GM12872 (cell line): ENCODE measurements at regions not wholly inside any gene's neighbourhood (a gene's known extent, or its start where the extent isn't known, plus 50 kb on each side); places are given as distances from the start of the nearest gene placed in this dataset.

ENCODE experiments used
- CTCF ChIP-seq: IDR thresholded peaks from 3 replicates; pipeline ENCODE4 v1.5.1; 2011; ENCODE audit warnings: low read depth, mild to moderate bottlenecking, low read length, moderate library complexity; ENCODE audit not compliant: insufficient read depth

- TF ChIP-seq CTCF: no peak
Measured at GRCh38 chr11:106442032-106442431, 364.6 kb downstream of the AASDHPPT start.

- no peak for TF ChIP-seq CTCF
Measured at GRCh38 chr11:106446302-106446701, 368.8 kb downstream of the AASDHPPT start.

GRCh38 chr11:106446955-106447354 is 369.5 kb downstream of the AASDHPPT start:
- no peak for TF ChIP-seq CTCF

GRCh38 chr11:106447631-106448191 is 370.2 kb downstream of the AASDHPPT start:
- no peak for TF ChIP-seq CTCF

- no peak for TF ChIP-seq CTCF
Measured at GRCh38 chr11:106449763-106450162, 372.3 kb downstream of the AASDHPPT start.

GRCh38 chr11:106451228-106451922 is 373.9 kb downstream of the AASDHPPT start:
- no peak for TF ChIP-seq CTCF

- no peak for TF ChIP-seq CTCF
Measured at GRCh38 chr11:106456647-106457046, 379.2 kb downstream of the AASDHPPT start.

GRCh38 chr11:106457727-106458126 is 380.3 kb downstream of the AASDHPPT start:
- TF ChIP-seq CTCF: no peak
